ENCODE measurements at regions not wholly inside any gene's neighbourhood (a gene's known extent, or its start where the extent isn't known, plus 50 kb on each side); places are given as distances from the start of the nearest gene placed in this dataset.

DNA sequence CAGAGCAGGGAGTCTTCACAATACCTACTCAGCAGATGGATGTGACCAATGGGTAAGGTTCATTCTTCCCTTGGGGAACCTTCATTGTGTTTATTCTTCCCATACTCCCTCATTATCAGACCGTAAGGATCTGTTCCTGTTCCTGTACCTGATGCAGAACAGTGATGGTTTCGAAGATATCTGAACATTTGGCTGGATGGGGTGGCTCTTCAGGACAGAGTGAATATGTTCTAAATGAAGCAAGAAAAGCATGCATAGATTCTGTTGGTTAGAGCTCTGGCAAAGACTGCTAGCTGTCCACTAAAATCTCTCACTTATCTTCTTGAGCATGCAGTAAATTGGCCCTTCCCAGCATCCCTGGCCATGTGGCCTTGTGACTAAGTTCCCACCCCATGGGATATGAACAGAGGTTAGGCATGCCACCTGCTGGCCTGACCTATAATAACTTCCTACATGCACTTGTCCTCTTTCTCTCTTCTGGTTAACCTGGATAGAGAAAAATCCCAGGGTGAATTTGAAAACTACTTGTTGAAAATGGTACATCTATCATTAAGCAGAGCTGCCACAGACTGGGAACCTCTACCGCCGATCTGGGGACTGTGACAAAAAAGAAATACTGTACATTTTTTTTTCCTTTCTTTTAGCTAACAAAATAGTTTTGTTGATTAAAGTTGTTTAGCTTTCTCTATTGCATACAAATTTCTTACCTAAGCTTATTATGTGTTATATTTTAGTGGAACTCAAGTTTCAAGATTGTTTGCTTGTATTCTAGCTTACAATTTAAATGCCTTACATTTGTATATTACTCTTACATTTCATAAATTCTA, 60.0 kb upstream of the BANK1 start:
- H3K9me3 ChIP-seq (ENCODE audit: low read length) = no peaks in the 10 kb centered on the region
- peak; percentile 85 for DNase-seq
- H3K4me3 ChIP-seq (ENCODE audit: low read length) = no peak overlapping the region
- H3K27me3 ChIP-seq (ENCODE audit: low read length) = no peaks in the 10 kb centered on the region
- no peaks in the 10 kb centered on the region for H3K36me3 ChIP-seq (ENCODE audit: insufficient read depth, low read length)
- H3K9ac ChIP-seq (ENCODE audit: low read length) = no peak overlapping the region
- no peaks in the 10 kb centered on the region for H3K9me2 ChIP-seq (replicated peaks; ENCODE audit: insufficient read depth, low read length)
- no peaks in the 10 kb centered on the region for H4K20me1 ChIP-seq (ENCODE audit: insufficient read depth, low read depth, low read length)
- no peaks in the 10 kb centered on the region for H3K4me1 ChIP-seq (ENCODE audit: low read length)
- H3K4me2 ChIP-seq (ENCODE audit: low read depth, low read length, poor library complexity, severe bottlenecking) = no peak overlapping the region
- H3K79me2 ChIP-seq (ENCODE audit: low read length) = no peaks in the 10 kb centered on the region
- no peak overlapping the region for H3K27ac ChIP-seq (ENCODE audit: low read length)
- no peak overlapping the region for H2AFZ ChIP-seq (ENCODE audit: low read length)

DNA sequence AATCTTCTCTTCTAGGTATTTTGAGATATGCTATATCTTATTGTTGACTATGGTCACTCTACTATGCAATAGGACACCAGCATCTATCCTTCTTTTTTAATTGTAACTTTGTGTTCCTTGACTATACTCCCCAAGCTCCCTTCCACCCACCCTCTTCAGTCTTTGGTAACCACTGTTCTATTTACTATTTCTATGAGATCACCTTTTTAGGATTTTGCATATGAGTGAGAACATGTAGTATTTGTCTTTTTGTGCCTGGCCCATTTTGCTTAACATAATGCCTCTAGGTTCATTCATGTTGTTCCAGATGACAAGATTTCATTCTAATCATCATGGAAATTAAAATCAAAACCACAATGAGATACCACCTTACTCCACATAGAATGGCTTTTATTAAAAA, 63.3 kb upstream of the BANK1 start:
- no peak for DNase-seq
- no peaks in the 10 kb centered on the region for H3K36me3 ChIP-seq (ENCODE audit: insufficient read depth, low read length)

DNA sequence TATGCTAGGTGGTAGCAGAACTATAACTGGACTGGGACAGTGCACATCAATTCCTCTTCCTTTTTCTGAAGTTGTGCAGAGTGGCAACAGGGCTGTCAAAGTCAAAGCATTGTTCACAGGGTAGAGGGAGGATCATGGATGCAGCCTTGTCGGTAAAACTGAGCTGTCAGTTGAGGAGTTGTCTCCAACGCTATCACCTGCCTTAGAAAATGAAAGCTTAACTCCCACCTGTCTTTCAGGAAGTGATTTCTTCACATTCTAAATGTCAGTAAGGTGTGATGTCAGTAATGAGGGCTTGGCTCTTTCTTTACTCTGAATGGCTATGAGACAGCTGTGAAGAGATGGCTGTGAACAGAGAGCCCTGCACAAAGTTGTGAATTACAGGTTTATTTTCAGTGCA, 66.4 kb upstream of the BANK1 start:
- no peak for DNase-seq
- H3K9me3 ChIP-seq (ENCODE audit: low read length) = no peaks in the 10 kb centered on the region
- H3K27ac ChIP-seq (ENCODE audit: low read length) = no peak overlapping the region
- H3K27me3 ChIP-seq (ENCODE audit: low read length) = no peaks in the 10 kb centered on the region
- H2AFZ ChIP-seq (ENCODE audit: low read length) = no peak overlapping the region
- no peaks in the 10 kb centered on the region for H3K36me3 ChIP-seq (ENCODE audit: insufficient read depth, low read length)
- no peaks in the 10 kb centered on the region for H3K9me2 ChIP-seq (replicated peaks; ENCODE audit: insufficient read depth, low read length)
- no peak overlapping the region for H3K4me3 ChIP-seq (ENCODE audit: low read length)
- no peaks in the 10 kb centered on the region for H3K79me2 ChIP-seq (ENCODE audit: low read length)
- peaks cover 3% of the 10 kb centered on the region; the same call in 1 of the 2 replicates for H3K4me1 ChIP-seq (ENCODE audit: low read length)
- H4K20me1 ChIP-seq (ENCODE audit: insufficient read depth, low read depth, low read length) = no peaks in the 10 kb centered on the region
- no peak overlapping the region for H3K4me2 ChIP-seq (ENCODE audit: low read depth, low read length, poor library complexity, severe bottlenecking)
- no peak overlapping the region for H3K9ac ChIP-seq (ENCODE audit: low read length)

More for the DNA sequence above, 63.3 kb upstream of the BANK1 start:
- H2AFZ ChIP-seq (ENCODE audit: low read length) = no peak overlapping the region
- no peak overlapping the region for H3K9ac ChIP-seq (ENCODE audit: low read length)
- H3K4me1 ChIP-seq (ENCODE audit: low read length) = peaks cover 3% of the 10 kb centered on the region; the same call in 1 of the 2 replicates
- H3K9me3 ChIP-seq (ENCODE audit: low read length) = no peaks in the 10 kb centered on the region
- H3K27ac ChIP-seq (ENCODE audit: low read length) = no peak overlapping the region
- no peak overlapping the region for H3K4me2 ChIP-seq (ENCODE audit: low read depth, low read length, poor library complexity, severe bottlenecking)
- no peaks in the 10 kb centered on the region for H4K20me1 ChIP-seq (ENCODE audit: insufficient read depth, low read depth, low read length)
- H3K4me3 ChIP-seq (ENCODE audit: low read length) = no peak overlapping the region
- no peaks in the 10 kb centered on the region for H3K9me2 ChIP-seq (replicated peaks; ENCODE audit: insufficient read depth, low read length)
- no peaks in the 10 kb centered on the region for H3K79me2 ChIP-seq (ENCODE audit: low read length)
- no peaks in the 10 kb centered on the region for H3K27me3 ChIP-seq (ENCODE audit: low read length)

DNA sequence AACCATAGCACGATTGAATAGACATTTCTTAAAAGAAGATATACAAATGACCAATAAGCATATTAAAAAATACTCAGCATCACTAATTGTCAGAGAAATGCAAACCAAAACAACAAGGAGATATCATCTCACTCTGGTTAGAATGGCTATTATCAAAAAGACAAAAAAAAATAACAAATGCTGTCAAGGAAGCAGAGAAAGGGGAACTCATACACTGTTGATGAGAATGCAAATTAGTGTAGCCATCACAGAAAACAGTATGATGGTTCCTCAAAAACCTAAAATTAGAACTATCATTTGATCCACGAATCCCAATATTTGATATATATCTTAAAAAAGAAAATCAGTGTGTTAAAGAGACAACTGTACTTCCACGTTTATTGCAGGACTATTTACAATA, 71.7 kb upstream of the BANK1 start:
- Histone ChIP-seq H3K27ac (ENCODE audit: low read length) (no peak overlapping the region), H3K36me3 (ENCODE audit: insufficient read depth, low read length) (no peaks in the 10 kb centered on the region), H3K9ac (ENCODE audit: low read length) (no peak overlapping the region), H3K9me3 (ENCODE audit: low read length) (no peaks in the 10 kb centered on the region), H3K79me2 (ENCODE audit: low read length) (no peaks in the 10 kb centered on the region), H3K27me3 (ENCODE audit: low read length) (no peaks in the 10 kb centered on the region), H3K4me1 (ENCODE audit: low read length) (no peaks in the 10 kb centered on the region), H3K4me2 (ENCODE audit: low read depth, low read length, poor library complexity, severe bottlenecking) (no peak overlapping the region), H3K4me3 (ENCODE audit: low read length) (no peak overlapping the region), H3K9me2 (replicated peaks; ENCODE audit: insufficient read depth, low read length) (no peaks in the 10 kb centered on the region), H4K20me1 (ENCODE audit: insufficient read depth, low read depth, low read length) (no peaks in the 10 kb centered on the region), H2AFZ (ENCODE audit: low read length) (no peak overlapping the region)
- DNase-seq = no peak

DNA sequence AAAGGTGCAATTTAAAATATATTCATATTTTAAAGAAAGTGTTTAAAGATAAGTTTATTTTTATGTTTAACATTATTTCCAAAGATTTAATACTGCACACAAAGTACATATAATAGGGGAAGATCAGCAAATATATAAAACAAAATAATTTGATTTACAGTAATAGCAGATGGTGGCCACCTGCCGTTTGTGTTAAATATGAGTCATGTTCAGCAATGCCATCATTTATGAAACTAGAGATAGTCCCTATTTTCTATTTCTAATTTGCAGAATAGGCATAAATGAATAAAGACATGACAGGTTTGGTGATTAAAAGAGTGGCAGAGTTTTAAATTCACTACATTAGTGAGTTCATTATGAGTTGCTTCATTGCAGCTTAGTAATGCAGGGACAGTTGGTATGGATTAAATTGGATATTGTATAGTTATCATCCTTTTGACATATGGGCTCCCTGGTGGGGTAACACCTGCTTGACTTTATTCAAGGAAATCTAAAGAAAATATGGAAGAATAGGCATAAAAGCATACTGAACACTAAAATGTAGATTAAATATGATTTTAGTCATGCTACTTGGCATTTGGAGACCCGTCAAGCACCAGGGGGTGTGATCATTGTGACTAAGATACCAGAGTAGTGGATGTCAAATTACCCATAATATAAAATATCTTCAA, 78.8 kb upstream of the BANK1 start:
- H3K9me3 ChIP-seq (ENCODE audit: low read length) = peaks cover under 1% of the 10 kb centered on the region; the same call in 1 of the 2 replicates
- no peaks in the 10 kb centered on the region for H3K4me1 ChIP-seq (ENCODE audit: low read length)
- no peak overlapping the region for H3K27ac ChIP-seq (ENCODE audit: low read length)
- no peaks in the 10 kb centered on the region for H4K20me1 ChIP-seq (ENCODE audit: insufficient read depth, low read depth, low read length)
- H3K9me2 ChIP-seq (replicated peaks; ENCODE audit: insufficient read depth, low read length) = no peaks in the 10 kb centered on the region
- no peak overlapping the region for H2AFZ ChIP-seq (ENCODE audit: low read length)
- no peak overlapping the region for H3K4me2 ChIP-seq (ENCODE audit: low read depth, low read length, poor library complexity, severe bottlenecking)
- no peak for DNase-seq
- H3K27me3 ChIP-seq (ENCODE audit: low read length) = no peaks in the 10 kb centered on the region
- no peak overlapping the region for H3K4me3 ChIP-seq (ENCODE audit: low read length)
- no peaks in the 10 kb centered on the region for H3K36me3 ChIP-seq (ENCODE audit: insufficient read depth, low read length)
- no peak overlapping the region for H3K9ac ChIP-seq (ENCODE audit: low read length)
- no peaks in the 10 kb centered on the region for H3K79me2 ChIP-seq (ENCODE audit: low read length)

DNA sequence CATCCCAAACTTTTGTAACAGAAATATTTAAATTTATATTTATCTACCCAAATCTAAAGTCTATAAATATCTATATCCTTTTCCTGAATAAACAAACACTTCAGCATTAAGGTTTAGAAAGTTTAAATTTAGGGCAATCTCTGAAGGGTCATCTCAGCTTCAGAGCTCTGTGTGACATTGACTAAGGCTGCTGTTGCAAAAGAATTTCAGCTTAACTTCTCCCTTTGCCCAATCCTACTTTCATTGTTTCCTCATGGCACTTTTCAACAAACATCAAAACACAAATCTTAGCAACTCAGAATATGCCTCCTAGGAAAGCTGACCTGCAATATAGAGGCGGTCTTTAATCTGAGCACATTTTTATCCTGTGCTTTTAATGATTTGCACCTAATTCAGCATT, 79.7 kb upstream of the BANK1 start:
- H3K4me1 ChIP-seq (ENCODE audit: low read length) = no peaks in the 10 kb centered on the region
- H3K9me3 ChIP-seq (ENCODE audit: low read length) = peaks cover 4% of the 10 kb centered on the region; the same call in 1 of the 2 replicates
- no peaks in the 10 kb centered on the region for H3K79me2 ChIP-seq (ENCODE audit: low read length)
- H3K4me2 ChIP-seq (ENCODE audit: low read depth, low read length, poor library complexity, severe bottlenecking) = no peak overlapping the region
- DNase-seq = no peak
- no peak overlapping the region for H3K9ac ChIP-seq (ENCODE audit: low read length)
- no peaks in the 10 kb centered on the region for H3K9me2 ChIP-seq (replicated peaks; ENCODE audit: insufficient read depth, low read length)
- no peak overlapping the region for H3K27ac ChIP-seq (ENCODE audit: low read length)
- H2AFZ ChIP-seq (ENCODE audit: low read length) = no peak overlapping the region
- H3K4me3 ChIP-seq (ENCODE audit: low read length) = no peak overlapping the region
- H3K27me3 ChIP-seq (ENCODE audit: low read length) = no peaks in the 10 kb centered on the region
- H3K36me3 ChIP-seq (ENCODE audit: insufficient read depth, low read length) = no peaks in the 10 kb centered on the region
- H4K20me1 ChIP-seq (ENCODE audit: insufficient read depth, low read depth, low read length) = no peaks in the 10 kb centered on the region

DNA sequence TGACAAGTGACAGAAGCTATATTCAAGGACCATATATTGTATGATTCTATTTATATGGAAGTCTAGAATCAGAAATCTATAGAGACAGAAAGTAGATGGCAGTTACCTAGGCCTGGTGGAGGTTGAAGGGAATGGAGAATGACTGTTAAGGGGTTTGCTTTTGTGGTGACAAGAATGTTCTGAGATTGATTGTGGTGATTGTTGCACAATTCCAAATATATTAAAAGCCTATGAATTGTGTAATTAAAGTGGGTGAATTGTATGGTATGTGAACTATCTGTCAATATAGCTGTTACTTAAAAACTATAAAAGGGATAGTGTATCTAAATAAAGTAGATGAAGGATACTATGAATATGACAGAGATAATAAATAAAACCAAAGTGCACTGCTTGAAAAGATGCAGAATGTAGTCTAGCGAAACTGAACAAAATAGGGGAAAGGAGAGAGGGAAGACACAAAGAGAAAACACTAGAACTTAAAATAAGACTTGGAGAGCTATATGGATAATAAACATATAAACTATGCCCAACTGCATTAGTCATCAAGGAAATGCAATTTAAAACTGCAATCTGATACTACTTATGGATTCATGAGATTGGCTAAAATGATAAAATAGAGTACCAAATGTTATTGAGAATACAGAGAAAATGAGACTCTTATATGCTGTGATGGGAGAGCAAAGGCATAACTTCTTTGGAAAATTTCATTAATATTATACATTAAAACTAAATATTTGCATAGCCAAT, 82.1 kb upstream of the BANK1 start:
- H3K79me2 ChIP-seq (ENCODE audit: low read length) = no peaks in the 10 kb centered on the region
- no peak overlapping the region for H3K9ac ChIP-seq (ENCODE audit: low read length)
- DNase-seq = no peak
- no peaks in the 10 kb centered on the region for H3K27me3 ChIP-seq (ENCODE audit: low read length)
- H3K9me2 ChIP-seq (replicated peaks; ENCODE audit: insufficient read depth, low read length) = no peaks in the 10 kb centered on the region
- H2AFZ ChIP-seq (ENCODE audit: low read length) = no peak overlapping the region
- no peaks in the 10 kb centered on the region for H3K4me1 ChIP-seq (ENCODE audit: low read length)
- H3K4me3 ChIP-seq (ENCODE audit: low read length) = no peak overlapping the region
- no peaks in the 10 kb centered on the region for H3K36me3 ChIP-seq (ENCODE audit: insufficient read depth, low read length)
- H3K9me3 ChIP-seq (ENCODE audit: low read length) = peaks cover 4% of the 10 kb centered on the region; the same call in 1 of the 2 replicates
- no peak overlapping the region for H3K27ac ChIP-seq (ENCODE audit: low read length)
- no peak overlapping the region for H3K4me2 ChIP-seq (ENCODE audit: low read depth, low read length, poor library complexity, severe bottlenecking)
- H4K20me1 ChIP-seq (ENCODE audit: insufficient read depth, low read depth, low read length) = no peaks in the 10 kb centered on the region

DNA sequence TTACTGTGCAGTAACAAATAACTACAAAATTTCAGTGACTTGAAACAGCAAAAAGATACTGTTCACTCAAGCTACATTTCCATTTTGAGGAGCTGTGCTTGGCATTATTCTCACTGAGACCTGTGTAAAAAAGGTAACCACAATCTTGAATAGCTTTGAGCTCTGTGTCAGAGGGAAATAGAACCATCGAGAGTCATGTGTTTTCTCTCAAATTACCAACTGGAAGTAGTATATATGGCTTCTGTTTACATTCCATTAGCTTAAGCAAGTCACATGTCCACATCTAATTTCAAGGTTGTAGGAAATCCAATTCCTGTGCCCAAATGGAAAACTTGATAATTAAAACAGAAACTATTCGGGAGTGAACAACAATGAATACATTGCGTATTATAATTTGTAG, 82.9 kb upstream of the BANK1 start:
- Histone ChIP-seq H4K20me1 (ENCODE audit: insufficient read depth, low read depth, low read length) (no peaks in the 10 kb centered on the region), H2AFZ (ENCODE audit: low read length) (no peak overlapping the region), H3K4me3 (ENCODE audit: low read length) (no peak overlapping the region), H3K27me3 (ENCODE audit: low read length) (no peaks in the 10 kb centered on the region), H3K36me3 (ENCODE audit: insufficient read depth, low read length) (no peaks in the 10 kb centered on the region), H3K79me2 (ENCODE audit: low read length) (no peaks in the 10 kb centered on the region), H3K9me2 (replicated peaks; ENCODE audit: insufficient read depth, low read length) (no peaks in the 10 kb centered on the region), H3K27ac (ENCODE audit: low read length) (no peak overlapping the region), H3K4me1 (ENCODE audit: low read length) (no peaks in the 10 kb centered on the region), H3K9ac (ENCODE audit: low read length) (no peak overlapping the region), H3K9me3 (ENCODE audit: low read length) (peaks cover 4% of the 10 kb centered on the region; the same call in 1 of the 2 replicates), H3K4me2 (ENCODE audit: low read depth, low read length, poor library complexity, severe bottlenecking) (no peak overlapping the region)
- DNase-seq = no peak
